ENCODE measurements at regions not wholly inside any gene's neighbourhood (a gene's known extent, or its start where the extent isn't known, plus 50 kb on each side); places are given as distances from the start of the nearest gene placed in this dataset.
"Not testable (repeated sequence)": the region's sequence is repeated elsewhere in the genome, so short reads cannot be mapped to it uniquely, and the experiment has no call there.

- TF ChIP-seq EZH2phosphoT487 (IDR thresholded peaks at IDR 0.05) (no peak), EZH2 (IDR thresholded peaks at IDR 0.05) (no peak), CTCF (IDR thresholded peaks at IDR 0.05) (no peak)
- H3K27ac Mint-ChIP-seq = no peak overlapping the region
- H3K4me3 Mint-ChIP-seq = no peak overlapping the region
Measured at GRCh38 chr7:19557726-19558465, 150.9 kb downstream of the POLR1F start.

GRCh38 chr7:19554581-19554980, 154.3 kb downstream of the POLR1F start:
- H3F3A ChIP-seq (ENCODE audit: low read depth) = no peaks in the 10 kb centered on the region
- TF ChIP-seq EZH2 (IDR thresholded peaks at IDR 0.05) (no peak), CTCF (IDR thresholded peaks at IDR 0.05) (no peak), EZH2phosphoT487 (IDR thresholded peaks at IDR 0.05) (no peak)
- H3K27ac Mint-ChIP-seq = no peak overlapping the region

More at GRCh38 chr7:19557726-19558465, 150.9 kb downstream of the POLR1F start:
- Histone ChIP-seq H3K4me2 (no peak overlapping the region), H3K36me3 (no peaks in the 10 kb centered on the region), H3K9me3 (ENCODE audit: low read depth) (no peaks in the 10 kb centered on the region), H2AFZ (replicated peaks) (no peak overlapping the region), H3K79me2 (ENCODE audit: low read depth) (no peaks in the 10 kb centered on the region), H3K4me3 (no peak overlapping the region), H3K27ac (no peak overlapping the region), H4K20me1 (ENCODE audit: low read depth) (no peaks in the 10 kb centered on the region), H3K4me1 (no peaks in the 10 kb centered on the region), H3K9ac (no peak overlapping the region), H3F3A (ENCODE audit: low read depth) (no peaks in the 10 kb centered on the region), H3K27me3 (no peaks in the 10 kb centered on the region)
- Mint-ChIP-seq H3K27me3 (ENCODE audit: insufficient read depth, low read depth) (no peaks in the 10 kb centered on the region), H3K36me3 (no peaks in the 10 kb centered on the region), H3K4me1 (no peaks in the 10 kb centered on the region), H3K9me3 (no peaks in the 10 kb centered on the region)
- DNase-seq (ENCODE audit: low spot score) = no peak

GRCh38 chr7:19552576-19552975, 156.3 kb downstream of the POLR1F start:
- H3K4me2 ChIP-seq = no peak overlapping the region
- H3K27me3 ChIP-seq = no peaks in the 10 kb centered on the region
- H3K27ac Mint-ChIP-seq = no peak overlapping the region
- DNase-seq (ENCODE audit: low spot score) = no peak
- H3K36me3 Mint-ChIP-seq = peaks cover 2% of the 10 kb centered on the region
- H3K9me3 Mint-ChIP-seq = peaks cover 9% of the 10 kb centered on the region
- H3F3A ChIP-seq (ENCODE audit: low read depth) = no peaks in the 10 kb centered on the region
- no peaks in the 10 kb centered on the region for H3K9me3 ChIP-seq (ENCODE audit: low read depth)
- H3K4me3 ChIP-seq = no peak overlapping the region
- no peak overlapping the region for H3K9ac ChIP-seq
- TF ChIP-seq EZH2phosphoT487 (IDR thresholded peaks at IDR 0.05) (no peak), EZH2 (IDR thresholded peaks at IDR 0.05) (no peak), CTCF (IDR thresholded peaks at IDR 0.05) (no peak)
- no peaks in the 10 kb centered on the region for H3K4me1 ChIP-seq
- no peaks in the 10 kb centered on the region for H3K4me1 Mint-ChIP-seq
- H3K79me2 ChIP-seq (ENCODE audit: low read depth) = no peaks in the 10 kb centered on the region
- no peaks in the 10 kb centered on the region for H3K27me3 Mint-ChIP-seq (ENCODE audit: insufficient read depth, low read depth)
- H3K4me3 Mint-ChIP-seq = no peak overlapping the region
- H4K20me1 ChIP-seq (ENCODE audit: low read depth) = no peaks in the 10 kb centered on the region
- H2AFZ ChIP-seq (replicated peaks) = no peak overlapping the region
- H3K36me3 ChIP-seq = no peaks in the 10 kb centered on the region
- H3K27ac ChIP-seq = no peak overlapping the region

More at GRCh38 chr7:19554581-19554980, 154.3 kb downstream of the POLR1F start:
- Histone ChIP-seq H3K27ac (no peak overlapping the region), H3K4me3 (no peak overlapping the region), H3K4me1 (no peaks in the 10 kb centered on the region), H2AFZ (replicated peaks) (no peak overlapping the region), H3K79me2 (ENCODE audit: low read depth) (no peaks in the 10 kb centered on the region), H3K9ac (no peak overlapping the region), H4K20me1 (ENCODE audit: low read depth) (no peaks in the 10 kb centered on the region), H3K4me2 (no peak overlapping the region), H3K9me3 (ENCODE audit: low read depth) (no peaks in the 10 kb centered on the region), H3K36me3 (no peaks in the 10 kb centered on the region), H3K27me3 (no peaks in the 10 kb centered on the region)
- DNase-seq (ENCODE audit: low spot score) = no peak
- Mint-ChIP-seq H3K27me3 (ENCODE audit: insufficient read depth, low read depth) (no peaks in the 10 kb centered on the region), H3K9me3 (peaks cover 5% of the 10 kb centered on the region), H3K4me1 (no peaks in the 10 kb centered on the region), H3K4me3 (no peak overlapping the region), H3K36me3 (peaks cover 2% of the 10 kb centered on the region)

GRCh38 chr7:19549246-19549645, 159.6 kb downstream of the POLR1F start:
- H3K79me2 ChIP-seq (ENCODE audit: low read depth); H3K27ac ChIP-seq; H3F3A ChIP-seq (ENCODE audit: low read depth); H3K27me3 Mint-ChIP-seq (ENCODE audit: insufficient read depth, low read depth); H3K36me3 Mint-ChIP-seq; H3K4me2 ChIP-seq; DNase-seq (ENCODE audit: low spot score); H3K4me3 Mint-ChIP-seq; H3K4me3 ChIP-seq; H3K4me1 Mint-ChIP-seq; H4K20me1 ChIP-seq (ENCODE audit: low read depth); H2AFZ ChIP-seq (replicated peaks); H3K9ac ChIP-seq; H3K4me1 ChIP-seq; H3K36me3 ChIP-seq; H3K9me3 ChIP-seq (ENCODE audit: low read depth); H3K27ac Mint-ChIP-seq; H3K27me3 ChIP-seq: not testable (repeated sequence)
- H3K9me3 Mint-ChIP-seq = peaks cover 11% of the 10 kb centered on the region
